RWPE1 (cell line): ENCODE measurements at regions not wholly inside any gene's neighbourhood (a gene's known extent, or its start where the extent isn't known, plus 50 kb on each side); places are given as distances from the start of the nearest gene placed in this dataset.

Experiments
- CTCF ChIA-PET: fragments of 350-600 bp; sonication (Branson Sonifier 250); formaldehyde crosslinking; extraction: SDS; loops from one replicate; lab custom pipeline; 2021; lab: Yijun Ruan, JAX
- POLR2A ChIA-PET: fragments of 400-600 bp; formaldehyde crosslinking; extraction: SDS; loops from one replicate; lab custom pipeline; 2020; ENCODE audit warnings: antibody characterized with exemption; ENCODE audit not compliant: low non-redundant PET; lab: Yijun Ruan, JAX
- DNase-seq: peaks from one replicate; pipeline ENCODE4 v3.0.0; 2012; ENCODE audit warnings: low spot score
- H3K27ac ChIP-seq: fragments of 450-650 bp; 2 replicates; pipeline ENCODE4 v1.5.1; 2017
- CTCF ChIP-seq: fragments of 450-650 bp; conservative IDR thresholded peaks from 2 replicates; pipeline ENCODE4 v1.5.1; 2017; ENCODE audit warnings: low read depth, mild to moderate bottlenecking

- no peak overlapping the region for H3K27ac ChIP-seq
- no peak for TF ChIP-seq CTCF
- CTCF ChIA-PET: no interaction called here
- POLR2A ChIA-PET: no interaction called here
- no peak for DNase-seq
Measured at GRCh38 chr3:189118896-189119295, 52.9 kb upstream of the TPRG1 start.

- ChIA-PET POLR2A (no interaction called here), CTCF (no interaction called here)
- no peak for TF ChIP-seq CTCF
- no peak overlapping the region for H3K27ac ChIP-seq
- no peak for DNase-seq
Measured at GRCh38 chr3:189119950-189120349, 51.8 kb upstream of the TPRG1 start.

GRCh38 chr3:189121092-189121491 is 50.7 kb upstream of the TPRG1 start:
- DNase-seq: no peak
- no peak for TF ChIP-seq CTCF

More at GRCh38 chr3:189121092-189121491, 50.7 kb upstream of the TPRG1 start:
- ChIA-PET CTCF (no interaction called here), POLR2A (no interaction called here)
- H3K27ac ChIP-seq: no peak overlapping the region
